Colonic mucosa (tissue), 4 donors: ENCODE measurements at regions not wholly inside any gene's neighbourhood (a gene's known extent, or its start where the extent isn't known, plus 50 kb on each side); places are given as distances from the start of the nearest gene placed in this dataset.

ENCODE experiments used
- DNase-seq: peaks from one replicate; pipeline ENCODE4 v3.0.0-alpha.2; 2020
- H3K27ac ChIP-seq: fragments of 200-600 bp; one replicate; pipeline ENCODE4 v1.8.0; 2021
- H3K27me3 ChIP-seq: fragments of 200-600 bp; one replicate; pipeline ENCODE4 v1.8.0; 2021
- H3K36me3 ChIP-seq: fragments of 200-600 bp; one replicate; pipeline ENCODE4 v1.8.0; 2021
- H3K4me1 ChIP-seq: fragments of 200-600 bp; one replicate; pipeline ENCODE4 v1.8.0; 2021; ENCODE audit warnings: mild to moderate bottlenecking
- H3K4me3 ChIP-seq: fragments of 200-600 bp; one replicate; pipeline ENCODE4 v1.8.0; 2021
- H3K9ac ChIP-seq, 2 donors: one replicate each; pipeline ENCODE4 v1.7.0; 2013; ENCODE audit warnings: control low read depth in 2 of 2, low read depth in 2 of 2, low read length in 2 of 2
- H3K9me3 ChIP-seq: fragments of 200-600 bp; one replicate; pipeline ENCODE4 v1.8.0; 2021
- CTCF ChIP-seq: fragments of 200-600 bp; IDR thresholded peaks from one replicate; pipeline ENCODE4 v1.8.0; 2022; ENCODE audit warnings: antibody characterized with exemption, mild to moderate bottlenecking
- intact Hi-C: fragments of 100-400 bp; cut with DNase I; formaldehyde crosslinking; loops from one replicate; pipeline ENCODE4 v1.14.1; 2022
- donor health status: healthy.
- donor health status: DM: no; HTN: no; CAD: no.
- donor health status: DM: no; HTN: no; CAD: no.

GRCh38 chr9:13491138-13491492, 211.6 kb upstream of the MPDZ start:
- TF ChIP-seq CTCF = no peak
- H3K4me3 ChIP-seq = no peak overlapping the region
- H3K36me3 ChIP-seq = no peaks in the 10 kb centered on the region
- no peak for DNase-seq
- no peaks in the 10 kb centered on the region for H3K27me3 ChIP-seq
- H3K9me3 ChIP-seq = no peaks in the 10 kb centered on the region
- H3K4me1 ChIP-seq = no peaks in the 10 kb centered on the region
- H3K9ac ChIP-seq = no peak overlapping the region
- no peak overlapping the region for H3K27ac ChIP-seq
- intact Hi-C loops = no loop called here

- DNase-seq = no peak
- no peak overlapping the region for H3K9ac ChIP-seq
- H3K36me3 ChIP-seq = no peaks in the 10 kb centered on the region
- no peaks in the 10 kb centered on the region for H3K27me3 ChIP-seq
- no peak overlapping the region for H3K27ac ChIP-seq
- no peak for TF ChIP-seq CTCF
- no peak overlapping the region for H3K4me3 ChIP-seq
- intact Hi-C loops = no loop called here
- no peaks in the 10 kb centered on the region for H3K4me1 ChIP-seq
- no peaks in the 10 kb centered on the region for H3K9me3 ChIP-seq
Observed at GRCh38 chr9:13487936-13488335, 208.4 kb upstream of the MPDZ start.

- no peaks in the 10 kb centered on the region for H3K36me3 ChIP-seq
- no peak for DNase-seq
Observed at GRCh38 chr9:13487498-13487897, 208.0 kb upstream of the MPDZ start.

GRCh38 chr9:13487071-13487470, 207.6 kb upstream of the MPDZ start:
- no peak overlapping the region for H3K9ac ChIP-seq
- TF ChIP-seq CTCF = no peak

More at GRCh38 chr9:13487498-13487897, 208.0 kb upstream of the MPDZ start:
- intact Hi-C loops = no loop called here
- no peak overlapping the region for H3K4me3 ChIP-seq
- no peaks in the 10 kb centered on the region for H3K27me3 ChIP-seq
- no peak overlapping the region for H3K9ac ChIP-seq
- no peak overlapping the region for H3K27ac ChIP-seq
- TF ChIP-seq CTCF = no peak
- H3K4me1 ChIP-seq = no peaks in the 10 kb centered on the region
- H3K9me3 ChIP-seq = no peaks in the 10 kb centered on the region

GRCh38 chr9:13485068-13485596, 205.6 kb upstream of the MPDZ start:
- DNase-seq = no peak
- Histone ChIP-seq H3K27ac (no peak overlapping the region), H3K9ac (no peak overlapping the region), H3K9me3 (no peaks in the 10 kb centered on the region), H3K4me1 (no peaks in the 10 kb centered on the region), H3K4me3 (no peak overlapping the region), H3K36me3 (no peaks in the 10 kb centered on the region), H3K27me3 (no peaks in the 10 kb centered on the region)
- no peak for TF ChIP-seq CTCF
- intact Hi-C loops = no loop called here

More at GRCh38 chr9:13487071-13487470, 207.6 kb upstream of the MPDZ start:
- H3K4me3 ChIP-seq = no peak overlapping the region
- no peak overlapping the region for H3K27ac ChIP-seq
- H3K27me3 ChIP-seq = no peaks in the 10 kb centered on the region
- intact Hi-C loops = no loop called here
- no peaks in the 10 kb centered on the region for H3K4me1 ChIP-seq
- H3K9me3 ChIP-seq = no peaks in the 10 kb centered on the region
- no peaks in the 10 kb centered on the region for H3K36me3 ChIP-seq
- no peak for DNase-seq
